WTC11 (cell line): ENCODE measurements at regions not wholly inside any gene's neighbourhood (a gene's known extent, or its start where the extent isn't known, plus 50 kb on each side); places are given as distances from the start of the nearest gene placed in this dataset.

ENCODE experiments used
- ATAC-seq: fragments of 200-7000 bp; cut with Tn5 transposase; 2 replicates; pipeline ENCODE4 v1.10.0; 2021; ENCODE audit warnings: mild to moderate bottlenecking, moderate library complexity
- CTCF ChIA-PET: fragments of 300-600 bp; sonication (Branson Sonifier 250); formaldehyde crosslinking; loops from one replicate; lab custom pipeline; 2021; ENCODE audit warnings: antibody characterized with exemption; lab: Charles Lee
- POLR2A ChIA-PET: fragments of 350-600 bp; sonication (Branson Sonifier 250); formaldehyde crosslinking; loops from one replicate; lab custom pipeline; 2021; ENCODE audit warnings: antibody characterized with exemption; lab: Charles Lee
- DNase-seq: peaks from one replicate; pipeline ENCODE4 v3.0.0; 2021; ENCODE audit warnings: low spot score
- H3K27ac Mint-ChIP-seq: 2 replicates; pipeline ENCODE4 v1.8.0; 2021; ENCODE audit warnings: mixed read lengths
- H3K27me3 Mint-ChIP-seq: 2 replicates; pipeline ENCODE4 v1.8.0; 2021; ENCODE audit warnings: low read depth, mild to moderate bottlenecking, moderate library complexity, mixed read lengths
- H3K36me3 Mint-ChIP-seq: 2 replicates; pipeline ENCODE4 v1.8.0; 2021; ENCODE audit warnings: mixed read lengths
- H3K4me1 Mint-ChIP-seq: 2 replicates; pipeline ENCODE4 v1.8.0; 2022; ENCODE audit warnings: mixed read lengths
- H3K4me3 Mint-ChIP-seq: 2 replicates; pipeline ENCODE4 v1.8.0; 2021; ENCODE audit warnings: mild to moderate bottlenecking, moderate library complexity, mixed read lengths
- H3K9me3 Mint-ChIP-seq: 2 replicates; pipeline ENCODE4 v1.8.0; 2021; ENCODE audit warnings: mixed read lengths
- ATF2 ChIP-seq: sonication (generic); formaldehyde crosslinking; IDR thresholded peaks from 2 replicates; pipeline ENCODE4 v1.8.1; 2022; ENCODE audit warnings: low read depth, missing genetic modification reagents, borderline replicate concordance
- EMX1 ChIP-seq: fragments of 250-450 bp; sonication (Bioruptor Pico); IDR thresholded peaks from 2 replicates; pipeline ENCODE4 v1.8.0; 2021; ENCODE audit warnings: mild to moderate bottlenecking
- ERG ChIP-seq: fragments of 250-450 bp; sonication (Bioruptor Pico); IDR thresholded peaks from 2 replicates; pipeline ENCODE4 v1.8.0; 2021; ENCODE audit warnings: mild to moderate bottlenecking
- FOXP1 ChIP-seq: sonication (generic); formaldehyde crosslinking; IDR thresholded peaks from 2 replicates; pipeline ENCODE4 v1.8.0; 2022; ENCODE audit warnings: missing genetic modification reagents, mild to moderate bottlenecking, moderate library complexity, borderline replicate concordance
- FOXP4 ChIP-seq: sonication (generic); formaldehyde crosslinking; IDR thresholded peaks from 2 replicates; pipeline ENCODE4 v1.8.0; 2022; ENCODE audit warnings: mild to moderate bottlenecking, missing genetic modification reagents
- HMGA2 ChIP-seq: fragments of 250-450 bp; sonication (Bioruptor Pico); IDR thresholded peaks from 2 replicates; pipeline ENCODE4 v1.4.0; 2021; ENCODE audit warnings: mild to moderate bottlenecking, moderate library complexity
- HMGXB4 ChIP-seq: sonication (generic); formaldehyde crosslinking; IDR thresholded peaks from 2 replicates; pipeline ENCODE4 v1.8.1; 2023; ENCODE audit warnings: mild to moderate bottlenecking, moderate library complexity, missing genetic modification reagents
- NFYB ChIP-seq: sonication (generic); formaldehyde crosslinking; conservative IDR thresholded peaks from 2 replicates; pipeline ENCODE4 v1.8.0; 2022; ENCODE audit warnings: low read depth, missing genetic modification reagents
- OVOL2 ChIP-seq: fragments of 250-450 bp; sonication (Bioruptor Pico); IDR thresholded peaks from 2 replicates; pipeline ENCODE4 v1.9.0; 2021; ENCODE audit warnings: mild to moderate bottlenecking, borderline replicate concordance
- RORB ChIP-seq: fragments of 250-450 bp; sonication (Bioruptor Pico); IDR thresholded peaks from 2 replicates; pipeline ENCODE4 v1.9.0; 2021; ENCODE audit warnings: mild to moderate bottlenecking
- TCF7 ChIP-seq: sonication (generic); formaldehyde crosslinking; IDR thresholded peaks from 2 replicates; pipeline ENCODE4 v1.8.0; 2022; ENCODE audit warnings: mild to moderate bottlenecking, low read depth, missing genetic modification reagents, moderate library complexity
- ZNF138 ChIP-seq: sonication (generic); formaldehyde crosslinking; conservative IDR thresholded peaks from 2 replicates; pipeline ENCODE4 v1.8.1; 2022; ENCODE audit warnings: mild to moderate bottlenecking, moderate library complexity, missing genetic modification reagents
- ZNF281 ChIP-seq: sonication (generic); formaldehyde crosslinking; IDR thresholded peaks from 2 replicates; pipeline ENCODE4 v1.8.0; 2023; ENCODE audit warnings: mild to moderate bottlenecking, missing genetic modification reagents
- ZSCAN18 ChIP-seq: fragments of 250-450 bp; sonication (Bioruptor Pico); IDR thresholded peaks from 2 replicates; pipeline ENCODE4 v2.1.2; 2022; ENCODE audit warnings: mild to moderate bottlenecking, moderate library complexity

- Mint-ChIP-seq H3K27ac (no peak overlapping the region), H3K36me3 (no peaks in the 10 kb centered on the region), H3K9me3 (0 out of 2 replicates have a peak, but pooled peaks cover 5% of the 10 kb centered on the region), H3K4me1 (no peaks in the 10 kb centered on the region), H3K27me3 (no peaks in the 10 kb centered on the region), H3K4me3 (no peak overlapping the region)
- TF ChIP-seq NFYB (no peak), ZSCAN18 (CRISPR knock-in tag) (no peak), FOXP4 (CRISPR knock-in tag) (no peak), FOXP1 (CRISPR knock-in tag) (no peak), TCF7 (CRISPR knock-in tag) (no peak)
- ChIA-PET CTCF (interaction anchor here (1.6 kb wide), 1 partner anchor 94 kb away, joined by 3 read pairs; no protein-coding TSS in a partner anchor), POLR2A (no interaction called here)
- ATAC-seq (no peak), DNase-seq (no peak)
Measured at GRCh38 chr13:32923725-32924124, 92.5 kb upstream of the KL start.

- CTCF ChIA-PET, result interaction anchor here (0.8 to 1.6 kb wide), 2 partner anchors 93 to 339 kb away, joined by 3 read pairs; no protein-coding TSS in a partner anchor
- no peak for TF ChIP-seq EMX1 (CRISPR knock-in tag)
- no peak for TF ChIP-seq ERG
- no peak for TF ChIP-seq FOXP4 (CRISPR knock-in tag)
- no peak for TF ChIP-seq HMGA2 (CRISPR knock-in tag)
- TF ChIP-seq RORB (CRISPR knock-in tag), result no peak
- no peak for TF ChIP-seq ZNF281
- no peak for TF ChIP-seq OVOL2 (CRISPR knock-in tag)
- TF ChIP-seq HMGXB4, result no peak
- TF ChIP-seq ZNF138 (CRISPR knock-in tag), result no peak
- no peak for TF ChIP-seq ATF2 (CRISPR knock-in tag)
- TF ChIP-seq, all 79 proteins: peak for 0
- POLR2A ChIA-PET, result no interaction called here
- ATAC-seq (no peak), DNase-seq (no peak)
- H3K36me3 Mint-ChIP-seq, result no peaks in the 10 kb centered on the region
- no peaks in the 10 kb centered on the region for H3K27me3 Mint-ChIP-seq
- no peaks in the 10 kb centered on the region for H3K4me1 Mint-ChIP-seq
- H3K27ac Mint-ChIP-seq, result no peak overlapping the region
- H3K4me3 Mint-ChIP-seq, result no peak overlapping the region
- 0 out of 2 replicates have a peak, but pooled peaks cover 5% of the 10 kb centered on the region for H3K9me3 Mint-ChIP-seq
Measured at GRCh38 chr13:32924886-32925285, 91.3 kb upstream of the KL start.
